ENCODE measurements at regions not wholly inside any gene's neighbourhood (a gene's known extent, or its start where the extent isn't known, plus 50 kb on each side); places are given as distances from the start of the nearest gene placed in this dataset.
"Not testable (repeated sequence)": the region's sequence is repeated elsewhere in the genome, so short reads cannot be mapped to it uniquely, and the experiment has no call there.

DNA sequence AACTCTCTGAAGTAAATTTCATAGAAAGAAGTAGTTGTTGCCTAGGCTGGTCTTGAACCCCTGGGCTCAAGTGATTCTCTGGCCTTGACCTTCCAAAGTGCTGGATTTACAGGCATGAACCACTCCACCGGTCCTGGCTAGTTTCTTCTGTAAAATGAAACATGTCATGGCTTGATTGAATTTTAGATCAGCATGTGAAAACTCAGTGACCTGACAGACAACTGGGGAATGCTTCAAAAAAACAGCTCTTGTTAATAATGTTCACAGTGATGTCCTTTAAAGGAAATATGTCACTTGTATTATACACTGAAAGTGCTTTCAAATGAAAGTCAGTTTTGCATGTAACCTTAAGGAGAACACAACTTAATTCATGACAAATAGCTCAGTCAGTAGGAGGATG, 118.2 kb downstream of the KLF5 start:
- no peak for DNase-seq (ENCODE audit: low spot score)

DNA sequence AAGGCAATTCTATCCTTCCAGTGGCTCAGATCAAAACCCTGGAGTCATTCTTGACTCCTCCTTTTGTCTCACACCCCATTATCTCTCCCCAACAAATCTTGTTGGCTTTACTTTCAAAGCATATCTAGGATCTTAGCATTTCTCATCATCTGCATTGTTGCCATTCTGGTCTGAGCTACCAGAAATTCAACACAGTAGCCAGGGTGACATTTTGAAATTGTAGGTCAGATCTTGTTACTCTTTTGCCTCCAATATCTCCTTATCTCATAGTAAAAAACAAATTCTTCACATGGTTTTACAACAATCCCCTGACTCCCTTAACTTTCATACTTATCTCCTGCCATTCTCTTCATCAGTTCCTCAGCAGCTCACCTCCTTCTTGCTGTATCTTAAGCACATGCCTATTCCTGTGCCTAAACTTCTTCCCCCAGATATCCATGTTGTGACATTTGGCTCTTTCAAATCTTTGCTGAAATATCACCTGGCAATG, 115.8 kb downstream of the KLF5 start:
- no peak for DNase-seq (ENCODE audit: low spot score)

DNA sequence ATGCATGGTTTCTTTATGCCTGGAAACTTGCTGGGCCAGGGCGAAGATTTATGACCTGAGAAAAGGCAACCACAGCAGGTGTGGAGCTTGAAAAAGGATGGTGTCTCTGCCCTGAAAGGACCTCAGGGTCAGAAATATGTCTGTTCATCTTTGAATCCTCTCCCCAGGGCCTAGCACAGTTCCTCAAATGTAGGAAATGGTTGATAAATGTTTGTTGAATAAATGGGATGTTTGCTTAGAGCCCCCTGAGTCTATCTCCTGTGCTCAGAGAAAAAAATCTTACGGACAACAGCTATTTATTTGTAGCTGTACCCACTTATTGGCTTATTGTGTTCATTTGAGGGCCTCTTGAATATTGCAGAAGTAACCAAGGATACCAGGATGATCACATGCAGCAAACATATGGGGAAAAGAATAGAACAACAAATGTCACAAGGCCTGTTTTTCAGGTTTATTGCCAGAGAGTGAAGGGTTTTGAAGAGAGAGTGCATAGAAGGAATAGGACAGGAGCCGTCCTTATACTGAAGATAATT, 114.5 kb downstream of the KLF5 start:
- DNase-seq (ENCODE audit: low spot score), result peak; percentile 76

DNA sequence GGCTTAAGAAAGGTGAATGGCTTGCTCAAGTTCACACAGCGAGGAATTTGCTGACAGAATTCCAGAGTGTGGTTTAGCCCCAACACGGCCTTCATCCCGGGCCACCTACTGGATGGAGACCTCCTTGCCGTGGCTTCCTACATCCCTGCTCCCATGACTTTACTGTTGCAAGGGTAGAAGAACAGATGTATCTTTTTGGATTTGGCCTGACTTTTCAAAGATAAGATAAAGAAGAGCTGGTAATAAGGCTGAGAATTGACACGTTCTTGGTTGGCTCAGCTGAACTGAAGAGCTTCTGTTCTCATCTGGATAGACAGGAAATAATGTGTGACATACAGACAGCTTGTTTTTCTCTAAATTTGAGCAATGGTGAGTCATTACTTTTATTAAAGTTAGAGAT, 113.1 kb downstream of the KLF5 start:
- peak; percentile 86 for DNase-seq (ENCODE audit: low spot score)

DNA sequence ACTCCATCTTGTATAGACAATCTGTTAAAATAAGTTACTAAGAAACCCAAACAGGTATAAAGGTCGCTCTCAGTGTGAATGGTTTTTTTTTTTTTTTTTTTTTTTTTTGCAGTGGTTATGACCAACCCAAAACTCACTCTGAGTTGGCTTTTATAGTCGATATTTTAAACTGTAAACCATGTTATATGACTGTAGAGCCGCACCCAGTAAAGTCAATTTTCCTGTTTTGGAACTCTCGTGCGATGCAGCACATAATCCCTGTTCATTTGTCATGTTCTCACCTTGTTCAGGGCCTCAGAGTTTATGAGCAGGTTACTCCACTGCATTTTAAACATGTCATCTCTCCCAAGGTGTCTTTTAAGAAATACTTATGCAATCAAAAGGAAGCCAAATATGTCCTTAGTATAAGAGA, 112.5 kb downstream of the KLF5 start:
- peak; percentile 97 for DNase-seq (ENCODE audit: low spot score)

DNA sequence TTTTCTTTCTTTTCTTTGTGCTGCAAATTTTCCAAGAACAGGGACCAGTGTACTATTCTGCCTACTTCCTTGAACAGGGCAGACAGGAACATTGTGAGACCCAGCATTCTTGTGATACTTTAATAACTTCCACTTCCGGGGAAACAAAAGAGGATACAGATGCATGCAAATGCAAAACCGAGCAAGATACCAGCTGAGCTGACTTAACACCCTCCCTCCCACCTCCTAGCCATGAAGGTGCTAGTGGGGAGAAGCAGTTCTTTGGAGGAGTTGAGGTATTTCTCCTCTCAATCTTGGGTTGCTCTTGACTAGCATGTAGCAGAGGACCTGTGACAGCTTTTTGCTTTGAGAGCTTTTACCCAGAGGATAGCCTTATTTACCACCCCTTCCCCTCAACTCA, 111.2 kb downstream of the KLF5 start:
- peak; percentile 66 for DNase-seq (ENCODE audit: low spot score)

DNA sequence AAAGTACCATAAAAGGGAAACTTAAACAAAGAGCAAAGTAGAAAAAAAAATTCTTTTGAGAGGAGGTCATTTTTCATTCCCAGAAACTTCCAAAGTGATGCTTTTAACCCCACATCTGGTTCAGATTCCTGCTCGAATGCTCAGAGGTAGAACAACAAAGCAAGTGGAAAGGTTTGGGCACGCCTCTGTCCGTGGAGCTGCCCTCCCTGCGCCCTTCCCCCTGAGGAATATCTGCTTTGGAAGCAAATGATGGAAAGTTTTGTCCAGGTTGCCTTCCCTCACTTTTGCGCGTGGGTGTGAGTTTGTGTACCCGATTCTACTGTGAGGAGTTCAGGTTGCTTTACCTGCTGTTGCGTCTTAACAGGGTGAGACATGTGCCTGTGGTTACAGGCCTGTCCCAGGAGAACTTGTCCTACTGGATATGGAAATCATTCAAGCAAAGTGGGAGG, 110.2 kb downstream of the KLF5 start:
- DNase-seq (ENCODE audit: low spot score), result peak; percentile 81

DNA sequence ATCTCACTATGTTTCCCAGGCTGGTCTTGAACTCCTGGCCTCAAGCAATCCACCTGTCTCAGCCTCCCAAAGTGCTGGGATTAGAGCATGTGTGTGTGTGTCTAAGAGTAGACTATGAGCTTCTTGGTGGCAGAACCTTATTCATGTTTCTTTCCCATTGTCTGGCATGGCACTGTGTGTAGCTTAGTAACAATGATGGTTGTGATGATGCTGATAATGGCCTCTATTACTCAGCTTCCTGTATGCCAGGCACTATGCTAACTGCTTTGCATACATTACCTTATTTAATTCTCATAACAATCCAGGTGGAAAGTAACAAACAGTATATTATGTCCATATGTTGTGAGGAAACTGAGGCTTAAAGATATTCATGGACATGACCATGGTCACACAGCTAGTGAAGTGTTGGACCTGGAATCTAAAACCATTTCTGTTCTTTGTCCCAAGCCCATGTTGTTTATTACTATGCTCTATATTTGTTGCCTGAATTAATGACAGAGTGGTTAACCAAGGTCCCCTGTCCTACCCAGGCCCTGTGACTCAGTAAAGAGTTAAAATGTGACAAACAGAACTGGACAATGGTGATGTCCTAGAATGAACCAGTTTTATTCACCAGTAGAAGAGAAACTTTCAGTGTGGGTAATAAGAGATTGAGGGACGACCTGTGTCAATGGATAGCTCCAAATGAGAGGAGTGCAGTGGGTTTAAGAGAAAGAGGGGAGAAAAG, 109.6 kb downstream of the KLF5 start:
- DNase-seq (ENCODE audit: low spot score), result peak; percentile 67

DNA sequence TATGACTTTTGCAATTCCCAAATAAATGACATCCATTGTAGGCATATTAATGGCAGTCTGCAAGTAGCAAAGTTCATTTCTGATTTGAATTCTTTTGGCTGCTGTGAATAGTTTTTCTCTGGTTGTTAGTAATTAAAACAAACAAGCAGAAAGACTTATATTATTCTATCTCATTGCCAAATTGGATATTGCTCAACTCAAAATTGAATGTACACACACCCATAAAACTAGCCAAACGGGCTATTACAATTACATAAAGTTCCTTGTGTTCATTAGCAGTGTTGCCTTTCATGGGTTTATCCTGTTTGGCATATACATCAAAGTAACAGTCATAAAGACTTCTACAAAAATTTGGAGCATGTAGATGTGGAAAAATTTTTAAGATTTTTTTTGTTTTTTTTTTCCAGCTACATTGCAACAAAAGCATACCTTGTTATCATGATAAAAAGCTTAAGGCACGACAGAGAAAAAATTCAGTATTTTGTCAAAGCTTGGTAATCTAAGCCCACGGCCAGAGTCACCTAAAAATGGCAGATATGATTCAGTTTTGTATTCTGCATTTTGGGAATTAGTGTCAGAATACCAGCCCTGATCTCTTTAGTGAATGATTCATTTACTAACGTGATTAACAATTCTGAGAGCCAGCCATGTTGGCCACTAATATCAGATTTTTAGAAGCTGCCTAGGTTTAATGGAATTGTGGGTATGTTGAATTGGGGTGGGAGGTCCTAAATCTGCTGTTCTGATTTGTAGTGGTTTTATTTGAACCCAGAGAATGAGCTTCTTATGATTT, 108.4 kb downstream of the KLF5 start:
- DNase-seq (ENCODE audit: low spot score), result peak; percentile 87

DNA sequence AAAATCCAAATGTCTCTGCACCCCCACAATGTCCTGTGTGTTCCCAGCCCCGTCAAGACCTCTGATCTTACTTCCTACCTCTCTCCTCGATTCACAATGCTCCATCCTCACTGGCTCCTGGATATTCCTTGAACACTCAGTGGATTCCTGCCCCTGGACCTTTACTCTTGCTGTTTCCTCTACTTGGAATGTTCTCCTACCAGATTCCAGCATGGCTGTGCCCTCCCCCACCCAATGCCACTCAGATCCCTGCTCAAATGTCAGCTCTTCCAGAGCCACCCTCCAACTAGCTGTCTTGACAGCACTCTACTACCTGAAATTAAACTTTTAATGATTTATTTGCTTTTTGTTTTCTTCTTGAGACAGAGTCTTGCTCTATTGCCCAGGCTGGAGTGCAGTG, 107.4 kb downstream of the KLF5 start:
- DNase-seq (ENCODE audit: low spot score), result peak; percentile 50

DNA sequence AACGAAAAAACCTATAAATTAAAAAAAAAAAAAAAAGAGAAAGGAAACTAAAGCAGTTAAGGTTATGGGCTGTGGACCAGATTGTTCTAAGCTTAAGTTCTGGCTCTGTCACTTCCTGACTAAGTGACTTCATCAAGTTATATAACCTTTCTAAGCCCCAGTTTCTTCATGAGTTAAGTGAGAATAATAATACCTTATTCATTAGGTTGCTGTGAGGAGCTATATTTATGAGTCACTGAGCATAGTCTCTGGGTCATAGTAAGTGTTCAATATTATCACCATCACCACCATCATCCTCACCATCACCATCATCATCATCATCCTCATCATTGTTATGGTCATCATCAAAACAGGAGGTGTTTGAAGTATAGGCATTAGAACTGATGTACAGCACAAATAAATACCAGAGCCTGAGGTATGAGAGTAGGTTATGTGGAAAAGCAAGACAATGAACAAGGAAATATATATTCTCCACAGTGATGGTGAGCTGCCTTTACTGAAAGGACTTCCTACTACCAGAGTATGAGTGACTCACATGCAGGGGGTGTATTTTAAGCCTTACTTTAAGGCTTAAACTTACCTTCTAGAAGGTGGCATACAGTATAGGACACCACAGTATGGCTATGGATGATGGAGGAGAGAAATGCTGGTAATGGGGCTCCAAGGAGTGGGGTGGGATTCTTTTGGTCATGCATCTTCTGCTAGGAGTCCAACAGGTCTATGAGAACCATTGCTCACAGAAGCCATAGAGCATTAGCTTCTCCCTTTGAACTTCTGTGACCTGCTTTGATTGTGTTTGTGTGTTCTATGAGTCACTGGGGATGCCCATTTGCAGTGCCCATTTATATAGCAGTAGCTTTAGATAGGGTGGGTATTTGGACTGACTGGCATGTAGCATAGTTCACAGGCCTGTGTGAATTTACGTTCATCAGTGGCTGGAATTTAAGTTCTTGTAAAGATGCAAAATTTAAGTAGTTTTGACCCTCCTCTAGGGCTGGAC, 104.4 kb downstream of the KLF5 start:
- peak; percentile 98 for DNase-seq (ENCODE audit: low spot score)

DNA sequence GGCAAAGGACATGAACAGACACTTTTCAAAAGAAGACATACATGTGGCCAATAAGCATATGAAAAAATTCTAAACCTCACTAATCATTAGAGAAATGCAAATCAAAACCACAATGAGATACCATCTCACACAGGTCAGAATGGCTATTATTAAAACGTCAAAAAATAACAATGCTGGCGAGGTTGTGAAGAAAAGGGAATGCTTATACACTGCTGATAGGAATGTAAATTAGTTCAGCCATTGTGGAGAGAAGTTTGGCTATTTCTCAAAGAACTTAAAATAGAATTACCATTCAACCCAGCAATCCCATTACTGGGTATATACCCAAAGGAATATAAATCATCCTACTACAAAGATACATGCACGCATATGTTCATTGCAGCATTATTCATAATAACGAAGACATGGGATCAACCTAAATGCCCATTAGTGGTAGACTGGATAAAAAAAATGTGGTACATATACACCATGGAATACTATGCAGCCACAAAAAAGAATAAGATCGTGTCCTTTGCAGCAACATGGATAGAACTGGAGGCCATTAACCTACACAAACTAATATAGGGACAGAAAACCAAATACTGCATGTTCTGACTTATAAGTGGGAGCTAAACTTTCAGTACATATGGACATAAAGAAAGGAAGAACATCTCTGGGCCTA, 101.7 kb downstream of the KLF5 start:
- not testable (repeated sequence) for DNase-seq (ENCODE audit: low spot score)

DNA sequence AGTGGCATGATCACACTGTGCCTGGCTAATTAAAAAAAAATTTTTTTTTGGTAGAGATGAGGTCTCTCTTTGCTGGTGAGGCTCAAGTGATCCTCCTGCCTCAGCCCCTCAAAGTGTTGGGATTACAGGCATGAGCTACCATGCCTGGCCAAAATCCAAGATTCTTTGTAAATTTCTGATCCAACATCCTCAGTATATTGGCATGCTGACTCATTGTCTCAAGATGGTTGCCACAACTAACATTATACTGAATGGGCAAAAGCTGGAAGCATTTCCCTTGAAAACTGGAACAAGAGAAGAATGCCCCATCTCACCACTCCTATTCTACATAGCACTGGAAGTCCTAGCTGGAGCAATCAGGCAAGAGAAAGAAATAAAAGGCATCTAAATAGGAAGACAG, 100.0 kb downstream of the KLF5 start:
- no peak for DNase-seq (ENCODE audit: low spot score)

DNA sequence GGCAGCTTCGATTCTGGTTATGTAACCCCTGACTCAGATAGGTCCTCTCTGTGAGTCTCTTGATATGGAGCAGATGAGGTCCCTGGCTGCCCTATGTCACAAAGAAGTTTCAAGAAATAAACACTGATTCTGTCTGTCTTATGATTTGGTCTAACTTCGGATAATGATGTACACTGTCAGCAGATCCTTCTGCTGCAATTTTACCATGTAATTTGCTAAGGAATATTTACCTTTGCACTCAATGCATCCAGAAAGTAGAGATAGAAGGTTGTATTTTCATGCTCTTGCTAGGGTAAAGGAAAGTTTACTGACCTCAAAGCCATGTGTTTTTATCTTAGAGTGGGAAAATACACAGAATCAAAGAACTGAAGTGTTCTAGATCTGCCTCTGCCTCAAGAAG, 98.2 kb downstream of the KLF5 start:
- no peak for DNase-seq (ENCODE audit: low spot score)

DNA sequence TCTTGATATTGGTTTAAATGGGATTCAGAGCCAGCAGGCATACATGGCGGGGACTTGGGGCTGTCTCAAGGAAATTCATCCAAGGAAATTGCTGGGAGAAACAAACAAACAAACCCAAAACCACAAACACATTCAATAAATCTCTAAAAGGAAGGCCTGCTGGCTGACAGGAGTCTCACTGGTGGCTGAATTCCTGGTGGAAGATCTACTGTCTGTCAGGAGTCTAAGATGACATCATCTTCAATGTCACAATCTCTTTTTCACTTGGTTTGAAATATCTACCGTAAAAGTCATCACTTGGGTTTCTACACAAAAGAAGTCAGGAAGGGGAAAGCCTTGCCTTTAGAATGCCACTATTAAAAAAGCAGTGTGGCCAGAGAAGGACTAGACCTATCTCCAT, 87.9 kb downstream of the KLF5 start:
- DNase-seq (ENCODE audit: low spot score), result no peak

DNA sequence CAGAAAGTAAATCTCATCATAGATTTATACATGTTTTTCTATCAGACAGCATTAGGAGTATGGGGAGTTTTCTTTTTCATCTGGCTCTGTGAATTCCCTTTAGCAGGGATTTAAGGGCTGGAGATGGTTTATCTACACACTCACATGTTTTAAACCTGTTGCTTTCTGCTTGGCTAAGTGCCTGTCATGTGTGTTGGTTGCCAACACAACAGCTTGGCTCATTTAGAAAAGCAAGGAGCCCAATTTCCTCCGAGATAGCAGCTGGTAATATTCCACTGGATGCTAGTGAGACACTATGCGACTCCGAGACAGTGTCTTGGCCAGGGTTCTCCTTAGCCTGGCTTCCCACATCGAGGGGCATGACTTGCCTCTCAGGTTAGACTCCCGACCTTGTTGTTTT, 83.3 kb downstream of the KLF5 start:
- DNase-seq (ENCODE audit: low spot score), result no peak

DNA sequence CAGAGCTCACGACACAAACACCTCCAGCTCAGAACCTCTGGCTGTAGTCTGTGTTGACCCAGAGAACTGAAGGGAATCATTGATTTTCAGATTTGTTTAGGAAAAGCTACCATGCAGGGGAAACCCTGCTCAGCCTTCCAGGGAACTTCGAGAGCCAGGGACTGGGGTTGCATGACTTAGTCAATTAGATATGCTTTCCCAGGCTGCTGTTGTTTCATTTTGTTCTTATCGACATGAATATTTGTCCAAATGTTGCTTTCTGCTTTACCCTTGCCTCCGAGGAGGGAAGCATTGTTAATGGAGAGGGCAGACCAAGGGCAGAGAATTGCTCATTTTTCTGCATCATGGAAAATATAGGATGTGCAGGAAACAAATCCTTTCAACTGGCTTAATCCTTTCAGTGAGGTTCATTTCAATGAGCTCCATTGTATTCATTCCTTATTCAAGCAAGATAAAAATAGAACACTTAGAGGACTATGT, 82.5 kb downstream of the KLF5 start:
- DNase-seq (ENCODE audit: low spot score), result peak; percentile 38

DNA sequence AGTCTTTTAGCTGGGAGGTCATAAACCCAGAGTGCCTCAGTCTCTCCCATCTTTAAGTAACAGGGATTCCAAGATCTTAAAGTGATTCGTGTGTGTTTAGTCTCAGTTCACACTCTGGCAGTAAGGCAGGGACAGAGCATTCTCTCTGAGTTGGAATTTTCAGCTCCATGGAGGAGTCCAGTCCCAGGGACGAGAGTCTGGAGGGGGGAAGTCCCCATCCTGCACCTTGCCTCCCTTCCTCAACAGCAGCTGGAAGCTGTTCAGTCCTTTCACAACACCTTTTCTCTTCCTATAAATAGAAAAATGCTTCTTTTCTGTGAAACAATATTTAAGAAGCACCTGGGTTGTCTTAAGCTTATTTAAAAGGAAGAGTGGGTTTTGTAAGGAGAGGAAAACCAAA, 82.0 kb downstream of the KLF5 start:
- DNase-seq (ENCODE audit: low spot score), result no peak

DNA sequence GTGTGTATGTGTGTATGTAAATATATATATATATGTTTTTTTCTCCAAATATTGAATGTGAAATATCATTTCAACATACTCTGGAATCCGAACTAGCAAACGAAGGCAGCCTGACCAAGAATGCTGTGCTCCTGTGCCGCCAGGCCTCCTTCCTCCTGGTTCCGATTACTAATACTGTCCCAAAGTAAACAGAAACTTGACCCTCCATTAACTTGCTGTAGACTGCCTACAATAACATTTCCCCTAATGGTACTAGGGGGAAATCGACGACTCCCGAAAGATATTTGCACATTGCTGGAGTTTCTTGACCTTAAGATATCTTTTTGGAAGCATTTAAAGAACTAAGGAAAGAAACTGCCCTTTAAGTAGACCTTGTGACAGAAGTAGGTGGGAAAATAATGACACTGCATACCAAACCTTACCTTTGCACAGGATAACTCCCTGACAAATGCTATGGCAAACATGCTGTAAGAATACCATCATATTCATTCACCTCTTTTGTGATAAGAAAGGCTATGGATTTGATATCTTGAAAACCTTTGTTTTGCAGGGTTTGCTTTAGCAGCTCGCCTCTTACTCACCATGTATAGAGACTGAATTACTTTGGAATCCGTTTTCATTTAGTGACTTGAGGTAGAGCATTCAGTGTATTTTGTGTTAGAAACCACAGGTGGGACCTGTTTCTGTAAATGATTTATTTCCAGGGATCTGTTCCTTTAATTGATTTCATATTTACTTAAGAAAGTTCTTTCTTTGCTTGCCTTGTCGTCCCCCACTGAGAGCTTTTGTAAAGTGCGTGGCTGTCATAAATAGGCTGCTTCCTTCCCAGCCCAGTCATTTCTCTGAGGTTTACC, 80.1 kb downstream of the KLF5 start:
- DNase-seq (ENCODE audit: low spot score), result peak; percentile 97

DNA sequence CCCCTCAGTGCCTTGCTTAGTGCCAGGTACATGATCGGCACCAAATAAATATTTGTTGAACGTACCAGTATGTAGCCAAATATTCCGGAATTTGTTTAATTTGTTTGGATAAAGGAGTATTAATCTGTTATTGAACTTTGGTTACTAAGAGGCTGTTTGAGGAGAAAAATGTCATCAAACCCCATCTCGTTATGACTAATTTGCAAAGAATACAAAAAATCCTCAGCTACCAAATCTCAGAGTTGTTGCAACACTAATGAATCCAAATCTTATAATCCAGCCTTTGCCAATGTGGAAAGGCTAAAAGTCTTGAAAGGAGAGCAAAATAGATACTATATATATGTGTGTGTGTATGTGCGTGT, 79.5 kb downstream of the KLF5 start:
- DNase-seq (ENCODE audit: low spot score), result peak; percentile 79

Measured in HT-29 (cell line).